ENCODE measurements at regions not wholly inside any gene's neighbourhood (a gene's known extent, or its start where the extent isn't known, plus 50 kb on each side); places are given as distances from the start of the nearest gene placed in this dataset.

DNA sequence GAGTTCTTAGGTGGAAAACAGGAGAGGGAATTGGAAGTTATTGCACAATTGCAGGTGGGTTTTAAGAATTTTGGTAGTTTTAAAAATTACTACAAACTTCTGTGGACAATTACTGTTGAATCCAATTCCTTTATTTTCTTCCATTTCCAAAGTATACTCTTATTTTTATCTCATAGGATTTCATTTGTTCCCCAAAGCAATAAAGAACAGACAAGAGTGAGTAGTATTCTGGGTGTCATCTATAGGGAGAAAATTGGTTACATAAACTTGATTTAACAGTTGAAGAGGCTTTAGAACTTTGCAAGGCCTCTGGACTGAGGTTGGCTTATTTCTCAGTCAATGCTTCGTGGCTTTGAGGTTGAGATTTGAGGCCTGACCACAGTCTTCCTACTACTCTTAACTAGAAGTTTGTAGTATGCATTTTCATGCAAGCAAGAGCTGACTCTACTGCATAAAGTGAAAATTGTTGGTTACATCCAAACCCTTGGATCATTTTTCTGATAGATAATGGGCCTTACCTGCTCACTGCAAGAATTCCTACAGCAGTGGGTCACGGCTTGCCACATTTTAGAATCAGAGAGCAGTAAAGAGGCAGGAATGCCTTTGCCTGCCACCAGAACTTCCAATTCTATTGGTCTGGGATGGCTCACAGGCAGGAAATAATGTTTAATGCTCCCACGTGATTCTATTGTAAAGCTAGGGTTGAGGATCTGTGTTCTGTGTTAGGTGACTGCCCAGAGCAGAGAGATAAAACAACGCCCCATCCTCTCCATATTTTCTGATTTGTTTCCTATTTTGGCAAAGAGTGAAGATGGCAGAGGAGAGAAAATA lies 270.5 kb downstream of the TTC6 start (continued):
- TF ChIP-seq PAX8 (CRISPR knock-in tag; IDR thresholded peaks at IDR 0.05; ENCODE audit: borderline replicate concordance) (no peak), ZFY (CRISPR knock-in tag; IDR thresholded peaks at IDR 0.05) (peak; percentile 59), ZNF264 (CRISPR knock-in tag; IDR thresholded peaks at IDR 0.05) (no peak), AKAP8 (CRISPR knock-in tag; IDR thresholded peaks at IDR 0.05) (no peak), MBNL3 (CRISPR knock-in tag; conservative IDR thresholded peaks at IDR 0.05) (no peak), MAZ (IDR thresholded peaks at IDR 0.05; ENCODE audit: borderline replicate concordance, low read depth, low read length) (no peak), MAZ (CRISPR knock-in tag; IDR thresholded peaks at IDR 0.05; ENCODE audit: low read depth) (no peak; the same call in 1 of the 2 replicates), STAT5B (CRISPR knock-in tag; IDR thresholded peaks at IDR 0.05) (no peak), ZNF644 (CRISPR knock-in tag; IDR thresholded peaks at IDR 0.05; ENCODE audit: low read depth) (no peak), ZNF383 (CRISPR knock-in tag; IDR thresholded peaks at IDR 0.05; ENCODE audit: borderline replicate concordance) (no peak), HMG20A (CRISPR knock-in tag; IDR thresholded peaks at IDR 0.05; ENCODE audit: borderline replicate concordance) (no peak; the same call in 1 of the 2 replicates), ZSCAN31 (CRISPR knock-in tag; IDR thresholded peaks at IDR 0.05; ENCODE audit: low read depth) (no peak), ZNF484 (CRISPR knock-in tag; IDR thresholded peaks at IDR 0.05; ENCODE audit: borderline replicate concordance, low read depth) (no peak), ZNF33A (CRISPR knock-in tag; IDR thresholded peaks at IDR 0.05; ENCODE audit: borderline replicate concordance) (no peak), U2AF2 (IDR thresholded peaks at IDR 0.05; ENCODE audit: low read depth, low read length) (no peak), MBD4 (IDR thresholded peaks at IDR 0.05; ENCODE audit: borderline replicate concordance, low read length) (no peak), RFXAP (CRISPR knock-in tag; IDR thresholded peaks at IDR 0.05; ENCODE audit: borderline replicate concordance) (peak; percentile 7; the same call in 1 of the 2 replicates), ZNF598 (CRISPR knock-in tag; IDR thresholded peaks at IDR 0.05; ENCODE audit: borderline replicate concordance) (no peak), DMAP1 (CRISPR knock-in tag; IDR thresholded peaks at IDR 0.05) (no peak), SATB2 (CRISPR knock-in tag; IDR thresholded peaks at IDR 0.05) (no peak), WIZ (CRISPR knock-in tag; IDR thresholded peaks at IDR 0.05) (no peak), FOXO1 (CRISPR knock-in tag; IDR thresholded peaks at IDR 0.05) (no peak), FOXK2 (IDR thresholded peaks at IDR 0.05) (no peak), TEAD2 (CRISPR knock-in tag; IDR thresholded peaks at IDR 0.05) (no peak), ZFX (CRISPR knock-in tag; IDR thresholded peaks at IDR 0.05; ENCODE audit: low read depth) (peak; percentile 58; the same call in 1 of the 2 replicates), ZNF33B (CRISPR knock-in tag; IDR thresholded peaks at IDR 0.05) (no peak)
- TF ChIP-seq, protein P1, sequence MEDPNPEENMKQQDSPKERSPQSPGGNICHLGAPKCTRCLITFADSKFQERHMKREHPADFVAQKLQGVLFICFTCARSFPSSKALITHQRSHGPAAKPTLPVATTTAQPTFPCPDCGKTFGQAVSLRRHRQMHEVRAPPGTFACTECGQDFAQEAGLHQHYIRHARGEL (CRISPR knock-in tag; IDR thresholded peaks at IDR 0.05), result no peak
- TF ChIP-seq, protein P2, sequence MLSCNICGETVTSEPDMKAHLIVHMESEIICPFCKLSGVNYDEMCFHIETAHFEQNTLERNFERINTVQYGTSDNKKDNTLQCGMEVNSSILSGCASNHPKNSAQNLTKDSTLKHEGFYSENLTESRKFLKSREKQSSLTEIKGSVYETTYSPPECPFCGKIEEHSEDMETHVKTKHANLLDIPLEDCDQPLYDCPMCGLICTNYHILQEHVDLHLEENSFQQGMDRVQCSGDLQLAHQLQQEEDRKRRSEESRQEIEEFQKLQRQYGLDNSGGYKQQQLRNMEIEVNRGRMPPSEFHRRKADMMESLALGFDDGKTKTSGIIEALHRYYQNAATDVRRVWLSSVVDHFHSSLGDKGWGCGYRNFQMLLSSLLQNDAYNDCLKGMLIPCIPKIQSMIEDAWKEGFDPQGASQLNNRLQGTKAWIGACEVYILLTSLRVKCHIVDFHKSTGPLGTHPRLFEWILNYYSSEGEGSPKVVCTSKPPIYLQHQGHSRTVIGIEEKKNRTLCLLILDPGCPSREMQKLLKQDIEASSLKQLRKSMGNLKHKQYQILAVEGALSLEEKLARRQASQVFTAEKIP (CRISPR knock-in tag; IDR thresholded peaks at IDR 0.05; ENCODE audit: borderline replicate concordance), result no peak
- TF ChIP-seq, protein P3, sequence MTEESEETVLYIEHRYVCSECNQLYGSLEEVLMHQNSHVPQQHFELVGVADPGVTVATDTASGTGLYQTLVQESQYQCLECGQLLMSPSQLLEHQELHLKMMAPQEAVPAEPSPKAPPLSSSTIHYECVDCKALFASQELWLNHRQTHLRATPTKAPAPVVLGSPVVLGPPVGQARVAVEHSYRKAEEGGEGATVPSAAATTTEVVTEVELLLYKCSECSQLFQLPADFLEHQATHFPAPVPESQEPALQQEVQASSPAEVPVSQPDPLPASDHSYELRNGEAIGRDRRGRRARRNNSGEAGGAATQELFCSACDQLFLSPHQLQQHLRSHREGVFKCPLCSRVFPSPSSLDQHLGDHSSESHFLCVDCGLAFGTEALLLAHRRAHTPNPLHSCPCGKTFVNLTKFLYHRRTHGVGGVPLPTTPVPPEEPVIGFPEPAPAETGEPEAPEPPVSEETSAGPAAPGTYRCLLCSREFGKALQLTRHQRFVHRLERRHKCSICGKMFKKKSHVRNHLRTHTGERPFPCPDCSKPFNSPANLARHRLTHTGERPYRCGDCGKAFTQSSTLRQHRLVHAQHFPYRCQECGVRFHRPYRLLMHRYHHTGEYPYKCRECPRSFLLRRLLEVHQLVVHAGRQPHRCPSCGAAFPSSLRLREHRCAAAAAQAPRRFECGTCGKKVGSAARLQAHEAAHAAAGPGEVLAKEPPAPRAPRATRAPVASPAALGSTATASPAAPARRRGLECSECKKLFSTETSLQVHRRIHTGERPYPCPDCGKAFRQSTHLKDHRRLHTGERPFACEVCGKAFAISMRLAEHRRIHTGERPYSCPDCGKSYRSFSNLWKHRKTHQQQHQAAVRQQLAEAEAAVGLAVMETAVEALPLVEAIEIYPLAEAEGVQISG (CRISPR knock-in tag; IDR thresholded peaks at IDR 0.05), result no peak
